H1 (cell line): ENCODE measurements at regions not wholly inside any gene's neighbourhood (a gene's known extent, or its start where the extent isn't known, plus 50 kb on each side); places are given as distances from the start of the nearest gene placed in this dataset.

ENCODE experiments used
- BACH1 ChIP-seq: IDR thresholded peaks from 2 replicates; pipeline ENCODE4 v1.6.1; 2012; ENCODE audit warnings: low read length, improper control_type of control experiment
- CHD1 ChIP-seq: IDR thresholded peaks from 2 replicates; pipeline ENCODE4 v1.6.1; 2012; ENCODE audit warnings: low read depth, low read length, improper control_type of control experiment
- CREB1 ChIP-seq: IDR thresholded peaks from 2 replicates; pipeline ENCODE4 v1.6.1; 2012; ENCODE audit warnings: inconsistent platforms
- HDAC6 ChIP-seq: IDR thresholded peaks from one replicate; pipeline ENCODE4 v1.7.1; 2012; ENCODE audit warnings: low read depth, mild to moderate bottlenecking, inconsistent platforms, low read length, moderate library complexity
- POLR2A ChIP-seq, 2 experiments: IDR thresholded peaks; 1 replicate in 1 of 2; 2 replicates in 1 of 2; pipeline ENCODE4 v1.6.1; 2011; ENCODE audit warnings: low read depth in 2 of 2, low read length in 2 of 2, mild to moderate bottlenecking in 2 of 2; ENCODE audit errors: control extremely low read depth in 1 of 2

GRCh38 chrX:46326161-46326560, 219.1 kb downstream of the ZNF674 start (continued):
- TF ChIP-seq HDAC6 (no peak), POLR2A (IDR thresholded peaks at IDR 0.05; ENCODE audit: control extremely low read depth in 1 of 2, low read depth in 2 of 2, low read length in 2 of 2) (no peak), CHD1 (no peak), CREB1 (no peak), BACH1 (no peak)
